GM10847 (cell line): ENCODE measurements at regions not wholly inside any gene's neighbourhood (a gene's known extent, or its start where the extent isn't known, plus 50 kb on each side); places are given as distances from the start of the nearest gene placed in this dataset.
A peak's percentile ranks its signal among the peaks of the same experiment; 100 is the strongest.

ENCODE experiments used
- POLR2A ChIP-seq: IDR thresholded peaks from 2 replicates; pipeline ENCODE4 v1.6.1; 2011; ENCODE audit not compliant: insufficient read length; ENCODE audit errors: extremely low read depth

DNA sequence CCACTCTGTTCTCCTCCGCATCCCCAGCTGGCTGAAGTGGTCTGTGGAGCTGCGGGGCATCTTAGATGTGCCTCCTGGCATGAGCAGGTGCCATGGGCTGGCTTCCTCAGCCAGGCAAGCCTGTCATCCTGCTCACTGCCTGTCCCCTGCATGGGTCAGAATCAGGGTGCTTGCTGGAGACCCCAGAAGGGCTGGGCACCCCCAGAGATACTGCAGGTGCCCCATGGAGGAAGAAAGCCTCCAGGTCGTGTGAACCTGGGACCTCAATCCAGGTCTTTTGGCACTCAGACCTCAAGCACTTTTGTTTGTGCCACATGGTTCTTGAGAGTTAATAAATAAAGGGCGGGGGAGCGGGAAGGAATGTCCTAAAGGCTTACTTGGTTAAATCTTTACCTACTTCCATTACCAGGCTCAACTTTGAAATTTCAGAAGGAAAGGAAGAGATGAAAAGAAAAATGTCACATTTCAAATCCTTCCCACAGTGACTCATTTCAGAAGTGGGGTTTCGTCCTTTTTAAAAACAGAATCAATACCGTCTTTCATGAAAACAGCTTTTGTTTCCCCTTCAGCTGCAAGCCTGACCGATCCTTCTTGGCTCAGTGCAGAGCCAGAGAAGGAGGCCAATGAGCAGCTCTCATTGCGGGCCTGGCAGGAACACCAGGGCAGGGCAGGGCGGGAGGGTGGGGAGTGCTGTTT lies 69.9 kb downstream of the RHOB start:
- no peak for TF ChIP-seq POLR2A

DNA sequence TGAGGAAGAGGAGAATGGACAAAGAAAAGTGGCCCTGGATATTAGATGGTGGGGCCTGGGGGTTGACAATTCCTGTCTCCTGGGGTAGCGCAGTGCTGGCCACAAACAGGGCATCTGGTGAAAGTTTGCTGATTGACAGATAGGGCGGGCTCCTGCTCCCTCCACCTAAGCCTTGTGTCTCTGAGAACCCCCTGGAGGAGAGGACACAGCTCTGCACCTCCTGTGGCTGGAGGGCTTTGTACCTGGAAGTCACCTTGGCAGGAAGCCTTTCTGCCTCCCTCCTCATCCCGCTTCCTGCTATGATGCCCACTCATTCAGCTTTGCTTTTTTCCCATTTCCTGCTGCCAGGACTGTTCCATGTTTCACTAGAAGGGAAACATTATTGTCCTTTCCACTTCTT lies 72.4 kb downstream of the RHOB start:
- TF ChIP-seq POLR2A, result no peak

DNA sequence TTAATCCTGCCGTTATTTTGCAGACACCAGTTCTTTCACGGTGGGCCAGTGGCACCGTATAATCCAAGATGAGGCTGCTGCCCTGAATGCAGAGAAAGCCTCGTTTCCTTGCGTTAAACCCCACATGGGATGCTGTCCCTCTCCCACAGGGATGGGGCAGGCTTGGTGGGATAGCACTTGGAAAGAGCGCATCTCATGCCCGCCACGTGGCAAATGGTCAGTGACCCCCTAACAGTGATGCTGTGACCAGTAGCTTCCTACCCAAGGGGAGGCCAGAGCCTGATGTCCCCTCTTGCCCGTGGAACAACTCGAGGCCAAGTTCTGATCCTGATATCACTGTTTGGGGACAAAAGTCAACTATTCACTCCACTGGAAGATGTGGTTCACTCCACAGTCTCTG lies 73.3 kb downstream of the RHOB start:
- no peak for TF ChIP-seq POLR2A

GRCh38 chr2:20521193-20521592 lies 74.3 kb downstream of the RHOB start:
- no peak for TF ChIP-seq POLR2A

- no peak for TF ChIP-seq POLR2A
These were observed 74.9 kb downstream of the RHOB start for GRCh38 chr2:20521682-20522189.

DNA sequence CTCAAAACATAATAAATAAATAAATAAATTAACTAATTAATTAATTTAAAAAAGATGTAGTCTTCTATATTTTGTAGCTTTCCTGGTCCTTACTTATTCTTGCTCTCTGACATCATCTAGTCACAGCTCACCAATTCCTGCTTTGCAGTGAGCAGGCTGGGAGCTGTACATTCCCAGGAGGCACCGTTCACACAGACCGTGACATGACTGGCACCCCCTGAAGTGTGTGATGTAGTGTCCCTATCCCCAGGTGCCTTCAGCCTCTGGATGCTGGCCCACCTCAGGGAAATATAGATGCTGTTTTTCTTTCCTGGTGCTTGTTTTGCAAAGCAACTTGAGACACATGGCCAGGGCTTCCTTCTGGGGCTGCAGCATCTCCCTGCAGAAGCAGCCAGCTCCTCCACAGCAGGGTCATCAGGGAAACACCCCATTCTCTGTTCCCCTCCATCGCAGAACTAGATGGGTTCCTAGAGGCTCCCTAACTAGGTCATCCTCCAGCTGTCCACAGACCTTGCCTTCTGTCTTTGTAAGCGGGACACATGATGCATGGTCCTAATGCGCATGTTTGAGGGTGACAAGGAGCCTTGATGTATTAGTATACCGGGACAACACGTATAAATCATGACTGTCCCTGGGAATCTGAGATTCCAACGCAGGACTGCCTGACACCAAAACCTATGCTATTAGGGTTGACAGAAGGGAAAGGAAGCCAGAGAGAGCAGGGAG lies 76.4 kb downstream of the RHOB start:
- TF ChIP-seq POLR2A, result no peak

- TF ChIP-seq POLR2A, result no peak
These were observed 76.9 kb downstream of the RHOB start for GRCh38 chr2:20523799-20524187.

DNA sequence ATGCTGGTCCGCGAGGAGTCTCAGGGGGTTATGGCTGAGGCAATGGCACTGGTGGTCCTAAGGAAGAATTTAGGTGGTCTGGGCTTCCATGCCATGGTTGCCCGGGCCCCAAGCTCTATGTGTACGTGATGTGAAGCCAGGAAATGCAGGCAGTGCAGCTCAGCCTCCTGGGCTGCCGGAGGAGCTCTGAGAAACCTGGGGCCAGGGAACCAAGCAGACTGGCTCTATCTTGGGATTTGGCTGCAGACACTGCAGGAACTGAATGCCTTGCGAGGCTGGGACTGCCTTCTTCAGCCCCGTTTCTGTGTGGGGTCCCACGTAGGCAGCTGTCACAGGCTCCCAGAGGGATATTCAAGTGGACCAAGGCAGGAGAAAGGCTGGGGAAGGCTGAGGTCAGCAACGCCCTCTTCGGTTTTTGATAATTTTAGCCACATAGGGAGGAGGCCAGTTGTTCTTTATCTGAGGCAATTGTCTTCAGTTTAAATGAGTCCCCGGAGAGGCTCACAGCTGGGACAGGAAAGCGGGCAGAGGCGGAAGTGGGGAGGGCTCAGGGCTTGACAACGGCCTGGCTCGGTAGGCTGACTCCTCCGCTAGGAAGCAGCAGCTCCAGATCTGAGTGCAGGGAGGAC lies 77.7 kb downstream of the RHOB start:
- no peak for TF ChIP-seq POLR2A

DNA sequence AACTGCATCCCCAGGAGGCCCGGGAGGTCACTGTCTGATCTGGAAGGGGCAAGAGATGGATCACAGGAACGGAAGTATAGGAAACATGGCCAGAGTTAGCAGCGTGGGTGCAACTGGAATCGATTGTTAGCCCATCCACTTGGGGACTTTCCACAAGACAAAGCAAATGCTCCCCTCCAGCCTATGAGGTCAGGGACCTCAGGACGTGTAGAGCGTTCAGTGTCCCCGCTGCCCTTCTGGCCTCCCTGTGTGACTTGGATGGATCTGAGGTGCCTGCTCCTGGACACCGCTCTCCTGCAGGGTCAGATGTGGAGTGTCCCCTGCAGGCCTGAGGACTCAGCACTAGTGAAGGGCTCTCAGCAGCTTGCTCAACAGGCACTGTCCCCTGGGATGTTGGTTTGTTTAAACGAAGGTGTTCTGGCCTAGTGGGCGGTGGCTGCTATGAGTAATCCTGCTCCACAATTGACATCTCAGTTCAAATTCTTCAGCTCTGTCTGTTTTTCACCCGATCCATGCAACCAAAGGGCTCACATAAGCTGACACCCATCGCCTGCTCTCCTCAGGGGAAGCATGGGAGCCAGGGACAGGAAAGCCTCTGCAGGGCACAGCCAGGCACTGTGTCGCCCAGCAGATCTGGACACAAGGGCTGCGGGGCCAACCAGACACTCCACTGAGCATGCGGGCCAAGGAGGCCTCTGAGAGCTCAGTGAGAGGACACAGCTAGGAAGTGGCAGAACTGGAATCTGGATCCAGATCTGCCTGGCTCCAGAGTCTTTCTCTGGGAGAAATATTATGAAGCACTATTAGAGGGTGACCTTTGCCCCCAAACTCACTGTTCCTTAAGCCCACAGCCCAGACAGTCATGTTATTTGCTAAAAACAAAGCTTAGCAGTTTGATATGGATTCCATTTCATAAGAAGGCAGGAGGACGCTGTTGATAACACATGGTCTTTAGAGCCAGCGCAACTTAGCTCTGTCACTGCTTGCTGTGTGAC lies 78.5 kb downstream of the RHOB start:
- TF ChIP-seq POLR2A, result peak; percentile 11

- no peak for TF ChIP-seq POLR2A
These were observed 79.3 kb downstream of the RHOB start for GRCh38 chr2:20526160-20526559.

GRCh38 chr2:20526708-20527107 lies 79.8 kb downstream of the RHOB start:
- TF ChIP-seq POLR2A, result no peak

DNA sequence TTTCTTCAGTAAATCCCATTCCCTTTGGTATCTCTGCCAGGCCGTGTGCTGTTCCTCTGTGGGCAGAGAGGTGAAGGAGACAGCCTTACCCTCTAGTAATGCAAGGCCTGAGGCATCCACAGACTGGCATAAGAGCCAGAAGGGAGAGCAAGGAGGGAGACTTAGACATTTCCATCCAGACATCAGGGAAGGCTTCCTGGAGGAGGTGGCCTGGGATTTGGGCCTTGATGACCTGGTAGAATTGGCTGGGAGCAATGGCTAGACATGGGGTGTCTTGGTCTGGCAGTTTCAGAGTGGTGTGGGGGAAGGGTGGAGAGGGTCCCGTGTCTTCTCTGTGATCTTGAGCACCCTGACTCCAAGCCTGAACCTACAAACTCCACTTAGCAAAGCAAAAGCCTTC lies 81.8 kb downstream of the RHOB start:
- TF ChIP-seq POLR2A, result no peak

GRCh38 chr2:20530520-20530919 lies 83.6 kb downstream of the RHOB start:
- TF ChIP-seq POLR2A, result no peak

DNA sequence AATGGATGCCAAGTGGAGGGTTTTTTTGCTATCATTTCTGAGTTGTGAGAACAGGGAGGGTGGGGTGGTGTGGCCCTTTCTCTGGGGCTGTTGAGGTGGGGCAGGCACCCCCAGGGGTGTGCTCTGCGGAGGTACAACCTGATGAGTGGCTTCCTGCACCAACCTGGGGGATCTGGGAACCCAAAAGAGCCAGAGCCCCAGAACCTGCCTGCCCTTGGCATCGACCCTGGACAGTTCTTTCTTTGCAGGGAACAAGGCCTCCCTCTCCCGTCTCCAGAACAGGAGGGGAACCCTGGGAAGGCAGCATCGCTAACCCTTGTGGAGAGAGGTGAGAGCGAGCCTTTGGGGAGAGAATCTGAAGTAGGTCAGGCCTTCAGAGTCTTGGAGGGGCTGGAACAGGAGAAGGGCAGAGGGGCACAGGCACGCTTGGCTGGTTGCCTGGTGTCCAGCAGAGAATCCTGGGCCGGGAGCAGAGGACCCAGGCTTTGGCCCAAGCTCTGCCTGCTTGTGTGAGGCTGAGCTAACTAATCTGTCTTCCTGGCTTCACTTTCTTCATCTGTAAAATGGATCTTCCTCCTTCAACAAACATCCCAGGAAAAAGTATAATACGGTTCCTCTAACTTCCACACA lies 84.9 kb downstream of the RHOB start:
- TF ChIP-seq POLR2A, result no peak

- TF ChIP-seq POLR2A, result no peak
These were observed 86.0 kb downstream of the RHOB start for GRCh38 chr2:20532634-20533437.
